PC-9 (cell line): ENCODE measurements at regions not wholly inside any gene's neighbourhood (a gene's known extent, or its start where the extent isn't known, plus 50 kb on each side); places are given as distances from the start of the nearest gene placed in this dataset.

Experiments used
- BruUV-seq: library from RNA; stranded (reverse); fragments of 400-500 nt; replicated peaks from 2 replicates; lab custom pipeline; 2021; lab: Mats Ljungman, UMichigan
- CTCF ChIA-PET: fragments of 300-600 bp; sonication (Branson Sonifier 250); formaldehyde crosslinking; loops from one replicate; lab custom pipeline; 2022; ENCODE audit warnings: antibody characterized with exemption; lab: Charles Lee
- POLR2A ChIA-PET: fragments of 300-600 bp; sonication (Branson Sonifier 250); formaldehyde crosslinking; loops from one replicate; lab custom pipeline; 2022; ENCODE audit warnings: antibody characterized with exemption; ENCODE audit not compliant: unreplicated experiment; lab: Charles Lee
- DNase-seq, 2 experiments: peaks; one replicate each; pipeline versions ENCODE4 v3.0.0 to v3.0.0-alpha.2; 2015 to 2022; ENCODE audit warnings: mixed read lengths in 1 of 2
- H2AFZ ChIP-seq: fragments of 200-600 bp; sonication (generic); 2 replicates; pipeline ENCODE4 v1.8.1; 2017; ENCODE audit warnings: antibody characterized with exemption
- H3F3A ChIP-seq: fragments of 200-600 bp; sonication (generic); 2 replicates; pipeline ENCODE4 v1.8.1; 2017; ENCODE audit warnings: antibody characterized with exemption, mild to moderate bottlenecking, low read depth; ENCODE audit not compliant: insufficient read depth
- H3K27ac ChIP-seq: fragments of 200-600 bp; sonication (generic); 2 replicates; pipeline ENCODE4 v1.6.1; 2016; ENCODE audit warnings: mixed run types
- H3K27me3 ChIP-seq: fragments of 200-600 bp; sonication (generic); 2 replicates; pipeline ENCODE4 v1.6.1; 2016; ENCODE audit warnings: low read depth, mixed run types; ENCODE audit not compliant: insufficient read depth
- H3K36me3 ChIP-seq: fragments of 200-600 bp; sonication (generic); 2 replicates; pipeline ENCODE4 v1.6.1; 2016; ENCODE audit warnings: low read depth, mixed run types
- H3K4me1 ChIP-seq: fragments of 200-600 bp; sonication (generic); replicated peaks from 2 replicates; pipeline ENCODE4 v1.6.1; 2016; ENCODE audit warnings: mixed run types; ENCODE audit not compliant: insufficient read depth
- H3K4me2 ChIP-seq: fragments of 200-600 bp; sonication (generic); 2 replicates; pipeline ENCODE4 v1.6.1; 2017; ENCODE audit warnings: mixed run types
- H3K4me3 ChIP-seq: fragments of 200-600 bp; sonication (generic); 2 replicates; pipeline ENCODE4 v1.6.1; 2016; ENCODE audit warnings: mixed run types
- H3K79me2 ChIP-seq: fragments of 200-600 bp; sonication (generic); 2 replicates; pipeline ENCODE4 v1.6.1; 2017; ENCODE audit warnings: low read depth, mixed run types
- H3K9me2 ChIP-seq: fragments of 200-600 bp; sonication (generic); 2 replicates; pipeline ENCODE4 v1.8.1; 2017; ENCODE audit warnings: mild to moderate bottlenecking; ENCODE audit not compliant: insufficient read depth
- H3K9me3 ChIP-seq: fragments of 200-600 bp; sonication (generic); 2 replicates; pipeline ENCODE4 v1.8.1; 2016; ENCODE audit warnings: low read depth; ENCODE audit not compliant: insufficient read depth
- H4K20me1 ChIP-seq: fragments of 200-600 bp; sonication (generic); 2 replicates; pipeline ENCODE4 v1.8.1; 2017; ENCODE audit not compliant: insufficient read depth
- EZH2 ChIP-seq: fragments of 200-600 bp; sonication (generic); IDR thresholded peaks from 2 replicates; pipeline ENCODE4 v1.8.0; 2017; ENCODE audit warnings: antibody characterized with exemption, low read depth
- intact Hi-C: fragments of 100-400 bp; cut with micrococcal nuclease; formaldehyde crosslinking; loops from one replicate; pipeline ENCODE4 v1.10.0; 2022; ENCODE audit not compliant: unreplicated experiment
- TF ChIP-seq, protein P1 (sequence below): fragments of 200-600 bp; sonication (generic); conservative IDR thresholded peaks from 2 replicates; pipeline ENCODE4 v1.6.1; 2017; ENCODE audit warnings: mixed run types, antibody characterized with exemption, mild to moderate bottlenecking, moderate library complexity

DNA sequence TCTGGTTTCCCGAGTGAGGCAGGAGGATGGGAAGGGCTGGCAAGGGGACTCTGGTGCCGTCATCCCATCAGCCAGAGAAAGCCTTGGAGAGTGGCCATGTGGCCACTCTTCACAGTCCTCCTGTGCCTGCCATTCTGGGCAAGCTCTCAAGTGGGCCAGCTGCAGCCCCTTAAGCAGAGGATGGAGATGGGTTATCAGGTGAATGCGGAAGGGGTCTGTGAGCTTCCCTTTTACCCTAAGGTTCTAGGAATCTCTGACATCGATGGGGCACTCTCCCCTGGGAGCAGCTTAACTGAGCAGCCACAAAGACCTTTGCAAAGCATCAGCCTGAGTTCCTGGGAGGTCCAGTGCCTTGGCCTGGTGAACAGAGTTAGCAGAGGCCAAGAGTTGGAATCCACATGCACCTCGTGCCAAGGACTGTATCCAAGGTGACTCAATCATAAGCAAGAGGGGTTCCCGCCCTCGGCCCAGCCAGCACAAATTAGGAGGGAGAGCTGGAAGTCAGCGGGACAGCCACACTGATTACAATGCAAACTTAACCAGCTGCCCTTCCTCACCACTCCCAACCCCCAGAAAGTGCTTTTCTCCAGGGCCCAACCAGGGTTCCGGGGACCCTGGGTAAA is 193.6 kb downstream of the BUD13 start:
- H3K27ac ChIP-seq, result no peak overlapping the region
- no peak overlapping the region for H3K4me2 ChIP-seq
- BruUV-seq, result no TSS peak
- POLR2A ChIA-PET, result no interaction called here
- CTCF ChIA-PET, result no interaction called here
- H4K20me1 ChIP-seq, result no peaks in the 10 kb centered on the region
- no peak overlapping the region for H2AFZ ChIP-seq
- H3K9me3 ChIP-seq, result no peaks in the 10 kb centered on the region
- H3K4me1 ChIP-seq, result no peaks in the 10 kb centered on the region
- TF ChIP-seq, protein P1, sequence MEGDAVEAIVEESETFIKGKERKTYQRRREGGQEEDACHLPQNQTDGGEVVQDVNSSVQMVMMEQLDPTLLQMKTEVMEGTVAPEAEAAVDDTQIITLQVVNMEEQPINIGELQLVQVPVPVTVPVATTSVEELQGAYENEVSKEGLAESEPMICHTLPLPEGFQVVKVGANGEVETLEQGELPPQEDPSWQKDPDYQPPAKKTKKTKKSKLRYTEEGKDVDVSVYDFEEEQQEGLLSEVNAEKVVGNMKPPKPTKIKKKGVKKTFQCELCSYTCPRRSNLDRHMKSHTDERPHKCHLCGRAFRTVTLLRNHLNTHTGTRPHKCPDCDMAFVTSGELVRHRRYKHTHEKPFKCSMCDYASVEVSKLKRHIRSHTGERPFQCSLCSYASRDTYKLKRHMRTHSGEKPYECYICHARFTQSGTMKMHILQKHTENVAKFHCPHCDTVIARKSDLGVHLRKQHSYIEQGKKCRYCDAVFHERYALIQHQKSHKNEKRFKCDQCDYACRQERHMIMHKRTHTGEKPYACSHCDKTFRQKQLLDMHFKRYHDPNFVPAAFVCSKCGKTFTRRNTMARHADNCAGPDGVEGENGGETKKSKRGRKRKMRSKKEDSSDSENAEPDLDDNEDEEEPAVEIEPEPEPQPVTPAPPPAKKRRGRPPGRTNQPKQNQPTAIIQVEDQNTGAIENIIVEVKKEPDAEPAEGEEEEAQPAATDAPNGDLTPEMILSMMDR, result no peak
- no peak for TF ChIP-seq EZH2
- intact Hi-C loops, result no loop called here
- H3K36me3 ChIP-seq, result no peaks in the 10 kb centered on the region
- no peaks in the 10 kb centered on the region for H3F3A ChIP-seq
- peaks cover 74% of the 10 kb centered on the region for H3K27me3 ChIP-seq
- H3K9me2 ChIP-seq, result no peaks in the 10 kb centered on the region
- DNase-seq, result no peak
- H3K4me3 ChIP-seq, result no peak overlapping the region
- no peaks in the 10 kb centered on the region for H3K79me2 ChIP-seq

DNA sequence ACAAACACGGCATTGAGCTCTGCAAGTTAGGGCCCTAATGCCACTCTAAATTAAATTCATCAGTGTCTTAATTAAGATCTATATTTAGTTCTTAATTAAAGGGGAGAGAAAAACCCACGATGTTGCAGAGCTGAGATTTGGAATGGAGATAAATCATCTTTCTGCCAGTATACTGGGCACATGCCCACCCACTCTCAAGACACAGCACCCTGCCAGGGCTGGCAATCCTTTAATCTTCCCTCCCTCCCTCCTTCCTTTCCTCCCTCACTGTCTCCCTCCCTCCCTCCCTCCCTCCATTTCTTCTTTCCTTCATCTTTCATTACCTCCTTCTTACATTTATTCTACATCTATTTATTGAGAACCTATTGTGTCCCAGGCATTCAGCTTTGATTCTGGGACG is 194.8 kb downstream of the BUD13 start:
- no peak overlapping the region for H3K4me2 ChIP-seq
- H4K20me1 ChIP-seq, result no peaks in the 10 kb centered on the region
- H3K36me3 ChIP-seq, result no peaks in the 10 kb centered on the region
- no TSS peak for BruUV-seq
- H3K9me2 ChIP-seq, result no peaks in the 10 kb centered on the region
- H3F3A ChIP-seq, result no peaks in the 10 kb centered on the region
- no peak overlapping the region for H3K27ac ChIP-seq
- no peak overlapping the region for H2AFZ ChIP-seq
- no peak overlapping the region for H3K4me3 ChIP-seq
- TF ChIP-seq, protein P1, result no peak
- no peak for TF ChIP-seq EZH2
- ChIA-PET CTCF (no interaction called here), POLR2A (no interaction called here)
- intact Hi-C loops, result no loop called here
- H3K9me3 ChIP-seq, result no peaks in the 10 kb centered on the region
- no peak for DNase-seq
- H3K4me1 ChIP-seq, result no peaks in the 10 kb centered on the region
- H3K27me3 ChIP-seq, result peaks cover 63% of the 10 kb centered on the region
- no peaks in the 10 kb centered on the region for H3K79me2 ChIP-seq

DNA sequence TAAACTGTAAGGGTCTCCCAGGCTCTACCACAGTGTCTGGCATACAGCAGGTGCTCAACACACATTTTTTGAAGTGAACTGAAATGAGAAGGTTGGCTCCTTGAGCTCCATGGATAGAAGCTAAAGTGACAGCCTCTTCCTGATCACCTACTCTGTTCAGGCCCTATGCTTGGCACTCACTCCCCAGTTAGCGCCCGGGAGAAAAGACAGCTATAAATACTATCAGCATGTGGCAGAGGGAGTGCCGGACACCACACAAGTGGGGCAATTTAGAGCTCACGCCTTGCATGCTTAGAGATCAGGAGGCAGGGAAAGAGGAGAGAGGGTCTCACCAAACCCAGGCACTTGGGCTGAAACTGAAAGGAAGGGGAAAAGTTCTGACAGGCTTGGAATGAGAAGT is 195.5 kb downstream of the BUD13 start:
- H2AFZ ChIP-seq, result no peak overlapping the region
- H3K4me1 ChIP-seq, result no peaks in the 10 kb centered on the region
- peaks cover 56% of the 10 kb centered on the region for H3K27me3 ChIP-seq
- no peaks in the 10 kb centered on the region for H4K20me1 ChIP-seq
- H3K27ac ChIP-seq, result no peak overlapping the region
- no peaks in the 10 kb centered on the region for H3K9me3 ChIP-seq
- no peak overlapping the region for H3K4me2 ChIP-seq
- no peak for DNase-seq
- no peaks in the 10 kb centered on the region for H3K9me2 ChIP-seq
- TF ChIP-seq, protein P1, result no peak
- TF ChIP-seq EZH2, result no peak
- intact Hi-C loops, result no loop called here
- no peaks in the 10 kb centered on the region for H3F3A ChIP-seq
- POLR2A ChIA-PET, result no interaction called here
- BruUV-seq, result no TSS peak
- no peak overlapping the region for H3K4me3 ChIP-seq
- no peaks in the 10 kb centered on the region for H3K36me3 ChIP-seq
- CTCF ChIA-PET, result no interaction called here
- H3K79me2 ChIP-seq, result no peaks in the 10 kb centered on the region
